Stimulated activated naive CD8-positive, alpha-beta T cell treated with anti-CD3 and anti-CD28 coated beads, Interleukin-15, Interleukin-2, amounts not matched to agents 100 ng/mL and 50 ng/mL, for 24 hours (primary cell): ENCODE measurements at regions not wholly inside any gene's neighbourhood (a gene's known extent, or its start where the extent isn't known, plus 50 kb on each side); places are given as distances from the start of the nearest gene placed in this dataset.
"Not testable (repeated sequence)": the region's sequence is repeated elsewhere in the genome, so short reads cannot be mapped to it uniquely, and the experiment has no call there.

Source experiments
- H3K27ac Mint-ChIP-seq: one replicate; pipeline ENCODE4 v1.8.0; 2021; ENCODE audit warnings: mild to moderate bottlenecking, mixed read lengths
- H3K27me3 Mint-ChIP-seq: one replicate; pipeline ENCODE4 v1.8.0; 2021; ENCODE audit warnings: mixed read lengths
- H3K36me3 Mint-ChIP-seq: one replicate; pipeline ENCODE4 v1.8.0; 2021; ENCODE audit warnings: low read depth, mixed read lengths
- H3K4me1 Mint-ChIP-seq: one replicate; pipeline ENCODE4 v1.8.0; 2021; ENCODE audit warnings: low read depth, mixed read lengths
- H3K4me3 Mint-ChIP-seq: one replicate; pipeline ENCODE4 v1.8.0; 2021; ENCODE audit warnings: mild to moderate bottlenecking, mixed read lengths
- H3K9me3 Mint-ChIP-seq: one replicate; pipeline ENCODE4 v1.8.0; 2021; ENCODE audit warnings: mixed read lengths

DNA sequence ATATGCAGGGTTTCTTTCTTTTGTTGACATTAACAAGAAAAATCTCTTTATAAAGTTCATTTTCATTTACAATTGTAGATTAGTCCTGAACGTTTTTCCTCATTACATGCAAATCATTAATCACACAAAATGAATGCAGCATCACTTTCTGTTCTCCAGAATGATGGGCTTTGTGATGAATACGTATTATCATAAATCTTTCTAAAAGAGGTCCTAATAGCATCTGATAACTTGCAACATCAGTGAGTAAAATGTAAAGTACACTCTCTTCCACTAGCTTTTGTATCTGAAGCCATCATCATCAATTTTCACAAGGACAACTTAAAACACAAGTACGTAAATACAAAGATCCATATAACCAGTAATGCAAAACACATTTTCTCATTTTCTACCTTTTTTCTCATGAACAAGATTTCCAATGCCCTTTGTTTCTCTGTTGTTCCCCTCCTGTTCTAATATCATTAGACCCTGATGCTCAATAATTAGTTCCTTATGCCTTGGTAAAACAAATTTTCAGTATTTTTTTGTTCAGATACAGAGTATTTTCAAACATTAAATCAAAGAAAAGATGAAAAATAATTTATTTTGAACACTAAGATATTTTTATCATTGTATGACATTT is 437.4 kb upstream of the MIR17HG start:
- H3K9me3 Mint-ChIP-seq, result peaks cover 13% of the 10 kb centered on the region
- H3K27ac Mint-ChIP-seq, result no peak overlapping the region
- no peaks in the 10 kb centered on the region for H3K36me3 Mint-ChIP-seq
- no peaks in the 10 kb centered on the region for H3K27me3 Mint-ChIP-seq
- no peak overlapping the region for H3K4me3 Mint-ChIP-seq
- no peaks in the 10 kb centered on the region for H3K4me1 Mint-ChIP-seq

GRCh38 chr13:90912247-90912646 is 435.2 kb upstream of the MIR17HG start:
- Mint-ChIP-seq H3K9me3 (peaks cover 12% of the 10 kb centered on the region), H3K27ac (no peak overlapping the region), H3K27me3 (no peaks in the 10 kb centered on the region)

DNA sequence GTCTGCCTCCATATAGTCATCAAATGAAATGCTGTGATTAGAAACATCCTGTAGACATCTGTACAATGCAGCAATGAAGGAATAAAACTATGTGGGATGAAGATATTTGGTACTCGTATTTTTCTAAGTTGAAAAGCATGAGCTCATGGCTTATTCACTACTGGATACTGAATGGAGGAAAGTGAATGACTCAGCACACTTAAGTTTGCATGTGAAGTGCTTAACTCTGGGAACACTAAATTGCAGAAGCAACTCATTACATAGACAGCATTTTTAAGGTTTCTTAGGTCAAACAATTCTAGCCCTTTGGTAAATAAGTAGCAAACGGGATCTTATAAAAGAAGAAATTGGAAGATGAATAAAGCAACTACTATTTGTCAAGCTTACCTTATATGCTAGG is 429.0 kb upstream of the MIR17HG start:
- H3K9me3 Mint-ChIP-seq, result peaks cover 9% of the 10 kb centered on the region
- H3K36me3 Mint-ChIP-seq, result no peaks in the 10 kb centered on the region
- no peaks in the 10 kb centered on the region for H3K27me3 Mint-ChIP-seq
- H3K27ac Mint-ChIP-seq, result no peak overlapping the region
- no peak overlapping the region for H3K4me3 Mint-ChIP-seq
- no peaks in the 10 kb centered on the region for H3K4me1 Mint-ChIP-seq

More at GRCh38 chr13:90912247-90912646, 435.2 kb upstream of the MIR17HG start:
- Mint-ChIP-seq H3K36me3 (no peaks in the 10 kb centered on the region), H3K4me3 (no peak overlapping the region), H3K4me1 (no peaks in the 10 kb centered on the region)

GRCh38 chr13:90919153-90919552 is 428.3 kb upstream of the MIR17HG start:
- H3K27me3 Mint-ChIP-seq, result no peaks in the 10 kb centered on the region
- no peaks in the 10 kb centered on the region for H3K4me1 Mint-ChIP-seq
- H3K9me3 Mint-ChIP-seq, result peaks cover 9% of the 10 kb centered on the region
- no peaks in the 10 kb centered on the region for H3K36me3 Mint-ChIP-seq
- H3K4me3 Mint-ChIP-seq, result no peak overlapping the region
- no peak overlapping the region for H3K27ac Mint-ChIP-seq

- Mint-ChIP-seq H3K4me1 (no peaks in the 10 kb centered on the region), H3K27ac (no peak overlapping the region), H3K36me3 (no peaks in the 10 kb centered on the region), H3K9me3 (peaks cover 4% of the 10 kb centered on the region), H3K27me3 (no peaks in the 10 kb centered on the region), H3K4me3 (no peak overlapping the region)
Measured at GRCh38 chr13:90926459-90926858, 421.0 kb upstream of the MIR17HG start.

- H3K27me3 Mint-ChIP-seq, result no peaks in the 10 kb centered on the region
- H3K27ac Mint-ChIP-seq, result no peak overlapping the region
- no peaks in the 10 kb centered on the region for H3K36me3 Mint-ChIP-seq
- peaks cover 4% of the 10 kb centered on the region for H3K9me3 Mint-ChIP-seq
- H3K4me3 Mint-ChIP-seq, result no peak overlapping the region
- H3K4me1 Mint-ChIP-seq, result no peaks in the 10 kb centered on the region
Measured at GRCh38 chr13:90928109-90928508, 419.4 kb upstream of the MIR17HG start.

DNA sequence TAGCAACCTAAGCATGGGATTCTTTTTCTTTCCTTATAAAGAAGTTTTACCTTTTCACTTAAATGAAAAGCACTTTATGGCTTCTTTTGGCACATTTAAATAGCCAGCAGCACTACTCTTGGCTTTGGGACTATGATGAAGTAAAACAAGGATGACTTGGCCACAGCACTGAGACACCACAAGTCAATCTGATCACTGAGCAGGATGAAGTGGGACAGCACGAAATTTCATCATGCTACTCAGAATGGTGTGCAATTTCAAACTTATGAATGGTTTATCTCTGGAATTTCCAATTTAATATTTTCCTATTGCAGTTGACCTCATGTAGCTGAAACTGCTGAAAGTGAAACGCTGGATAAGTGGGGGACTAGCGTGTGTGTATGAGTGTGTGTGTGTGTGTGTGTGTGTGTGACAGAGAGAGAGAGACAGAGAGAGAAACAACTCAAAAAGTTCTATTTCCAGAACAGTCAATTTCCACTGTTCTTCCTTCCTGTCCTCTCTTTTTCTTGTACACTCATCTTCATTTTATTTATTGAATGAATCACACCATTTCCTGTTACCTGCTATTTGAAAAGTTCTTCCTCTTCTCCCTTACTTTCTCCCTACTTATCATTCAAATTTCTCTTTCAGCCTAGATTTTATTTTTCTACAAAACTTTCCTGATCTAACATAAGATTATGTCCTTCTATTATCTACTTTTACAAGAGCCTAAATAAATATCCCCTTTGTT is 414.2 kb upstream of the MIR17HG start:
- no peaks in the 10 kb centered on the region for H3K4me1 Mint-ChIP-seq
- no peak overlapping the region for H3K4me3 Mint-ChIP-seq
- H3K36me3 Mint-ChIP-seq, result no peaks in the 10 kb centered on the region
- H3K27me3 Mint-ChIP-seq, result no peaks in the 10 kb centered on the region
- H3K9me3 Mint-ChIP-seq, result peaks cover 4% of the 10 kb centered on the region
- no peak overlapping the region for H3K27ac Mint-ChIP-seq

DNA sequence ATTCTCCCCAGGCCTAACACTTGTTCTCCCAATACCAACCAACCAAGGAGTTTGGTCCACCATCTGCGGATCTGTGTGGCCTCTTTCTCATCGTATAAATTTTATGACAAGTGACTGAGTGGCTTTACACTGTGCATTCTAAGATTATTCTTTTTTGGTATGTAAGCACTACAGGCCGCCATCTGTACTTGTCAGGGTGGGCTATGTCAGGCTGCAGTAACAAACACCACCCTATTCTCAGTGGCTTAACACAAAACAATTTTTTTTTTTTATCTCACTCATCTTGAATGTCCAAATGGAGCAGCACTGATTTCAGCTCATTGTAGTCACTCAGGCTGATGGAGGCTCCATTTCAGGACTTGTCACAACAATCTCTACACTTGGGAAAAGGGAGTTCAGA is 412.7 kb upstream of the MIR17HG start:
- Mint-ChIP-seq H3K9me3 (peaks cover 2% of the 10 kb centered on the region), H3K36me3 (no peaks in the 10 kb centered on the region), H3K27me3 (no peaks in the 10 kb centered on the region), H3K4me3 (no peak overlapping the region), H3K27ac (no peak overlapping the region), H3K4me1 (no peaks in the 10 kb centered on the region)

- no peaks in the 10 kb centered on the region for H3K27me3 Mint-ChIP-seq
- no peaks in the 10 kb centered on the region for H3K36me3 Mint-ChIP-seq
- H3K4me3 Mint-ChIP-seq, result no peak overlapping the region
- H3K27ac Mint-ChIP-seq, result no peak overlapping the region
- H3K9me3 Mint-ChIP-seq, result peaks cover 5% of the 10 kb centered on the region
- no peaks in the 10 kb centered on the region for H3K4me1 Mint-ChIP-seq
Measured at GRCh38 chr13:90938848-90939247, 408.6 kb upstream of the MIR17HG start.

- Mint-ChIP-seq H3K9me3 (peaks cover 9% of the 10 kb centered on the region), H3K4me3 (no peak overlapping the region), H3K27me3 (no peaks in the 10 kb centered on the region), H3K4me1 (no peaks in the 10 kb centered on the region), H3K36me3 (no peaks in the 10 kb centered on the region), H3K27ac (no peak overlapping the region)
Measured at GRCh38 chr13:90943946-90944345, 403.5 kb upstream of the MIR17HG start.

DNA sequence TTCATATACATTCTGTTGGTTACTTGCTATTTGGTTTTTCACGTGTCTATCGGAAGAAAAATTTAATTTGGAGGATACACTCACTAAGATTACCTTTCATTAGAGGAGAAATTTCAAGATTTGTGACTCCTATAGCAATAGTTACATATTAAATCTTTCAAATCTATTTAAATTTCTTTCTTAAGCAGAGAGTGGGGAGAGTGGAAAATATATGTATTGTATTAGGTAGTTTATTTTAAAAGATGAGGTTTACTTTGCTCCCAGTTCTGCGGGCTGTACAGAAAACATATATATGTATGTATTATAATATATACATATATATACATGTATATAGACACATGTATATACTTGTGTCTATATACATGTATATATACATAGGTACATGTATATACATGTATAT is 402.3 kb upstream of the MIR17HG start:
- H3K36me3 Mint-ChIP-seq, H3K4me1 Mint-ChIP-seq, H3K9me3 Mint-ChIP-seq, H3K27ac Mint-ChIP-seq, H3K27me3 Mint-ChIP-seq, H3K4me3 Mint-ChIP-seq: not testable (repeated sequence)

- H3K4me3 Mint-ChIP-seq, H3K36me3 Mint-ChIP-seq, H3K9me3 Mint-ChIP-seq, H3K4me1 Mint-ChIP-seq, H3K27ac Mint-ChIP-seq, H3K27me3 Mint-ChIP-seq: not testable (repeated sequence)
Measured at GRCh38 chr13:90946125-90946524, 401.4 kb upstream of the MIR17HG start.

DNA sequence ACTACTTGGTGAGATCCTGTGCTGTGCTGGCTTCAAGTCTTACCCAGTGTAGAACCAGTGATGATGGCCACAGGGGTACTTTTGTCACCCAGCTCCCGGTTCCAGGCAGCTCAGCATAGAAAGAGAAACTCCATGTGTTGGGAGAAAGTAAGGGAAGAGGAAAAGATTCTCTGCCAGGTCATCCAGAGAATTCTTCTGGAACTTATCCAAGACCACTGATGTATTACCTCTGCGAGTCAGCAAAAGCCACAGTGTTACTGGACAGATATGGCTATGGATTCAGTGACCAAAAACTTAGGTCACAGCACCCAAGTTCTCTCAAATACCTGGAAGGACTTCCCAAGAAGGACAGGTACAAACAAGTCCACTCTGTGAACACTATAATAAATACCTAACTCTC is 399.5 kb upstream of the MIR17HG start:
- no peaks in the 10 kb centered on the region for H3K36me3 Mint-ChIP-seq
- H3K4me3 Mint-ChIP-seq, result no peak overlapping the region
- H3K4me1 Mint-ChIP-seq, result no peaks in the 10 kb centered on the region
- H3K27me3 Mint-ChIP-seq, result no peaks in the 10 kb centered on the region
- H3K27ac Mint-ChIP-seq, result no peak overlapping the region
- peaks cover 4% of the 10 kb centered on the region for H3K9me3 Mint-ChIP-seq

DNA sequence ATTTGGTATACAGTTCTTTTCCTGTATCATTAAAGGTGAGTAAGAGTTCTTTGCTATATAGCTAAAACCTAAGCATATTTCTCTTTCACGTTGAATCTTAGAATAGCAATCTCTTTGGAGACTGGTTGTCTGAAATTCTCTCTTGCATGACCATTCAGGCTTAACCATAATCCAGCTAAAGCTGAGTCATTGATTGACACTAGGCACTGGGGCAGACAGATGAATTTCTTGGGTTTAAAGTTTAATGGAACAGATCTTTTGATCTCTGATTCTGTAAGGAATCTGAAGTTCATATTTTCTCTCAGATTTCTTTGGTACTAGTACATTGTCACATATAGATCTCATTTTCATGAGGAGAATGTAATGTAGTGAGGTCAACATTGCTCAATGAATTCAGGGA is 397.3 kb upstream of the MIR17HG start:
- no peak overlapping the region for H3K4me3 Mint-ChIP-seq
- H3K27me3 Mint-ChIP-seq, result no peaks in the 10 kb centered on the region
- peaks cover 4% of the 10 kb centered on the region for H3K9me3 Mint-ChIP-seq
- H3K27ac Mint-ChIP-seq, result no peak overlapping the region
- H3K4me1 Mint-ChIP-seq, result no peaks in the 10 kb centered on the region
- H3K36me3 Mint-ChIP-seq, result no peaks in the 10 kb centered on the region

GRCh38 chr13:90951663-90952062 is 395.8 kb upstream of the MIR17HG start:
- Mint-ChIP-seq H3K36me3 (no peaks in the 10 kb centered on the region), H3K9me3 (peaks cover 4% of the 10 kb centered on the region), H3K4me1 (no peaks in the 10 kb centered on the region), H3K27me3 (no peaks in the 10 kb centered on the region), H3K4me3 (no peak overlapping the region), H3K27ac (no peak overlapping the region)

DNA sequence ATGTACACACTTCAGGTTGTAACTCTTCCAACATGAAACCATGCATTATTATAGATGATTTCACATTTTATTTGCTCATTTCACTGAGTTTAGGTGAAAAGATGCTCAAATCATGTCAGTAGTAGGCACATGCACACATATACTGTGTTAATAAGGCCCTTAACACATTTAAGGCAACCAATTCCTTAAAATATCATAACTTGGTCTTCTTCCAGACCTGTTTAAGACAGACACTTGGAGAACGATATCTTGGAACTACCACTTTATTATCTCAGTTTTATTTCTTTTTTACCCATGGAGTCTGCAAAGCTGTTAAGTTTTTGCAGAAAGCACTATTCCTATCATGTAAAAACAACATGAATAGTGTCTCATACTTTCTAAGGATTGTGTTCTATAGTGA is 395.2 kb upstream of the MIR17HG start:
- Mint-ChIP-seq H3K36me3 (no peaks in the 10 kb centered on the region), H3K27me3 (no peaks in the 10 kb centered on the region), H3K9me3 (peaks cover 4% of the 10 kb centered on the region), H3K27ac (no peak overlapping the region), H3K4me1 (no peaks in the 10 kb centered on the region), H3K4me3 (no peak overlapping the region)
